Lower leg skin (tissue), 4 donors: ENCODE measurements at regions not wholly inside any gene's neighbourhood (a gene's known extent, or its start where the extent isn't known, plus 50 kb on each side); places are given as distances from the start of the nearest gene placed in this dataset.

Source experiments
- DNase-seq, 2 donors: peaks; one replicate each; pipeline ENCODE4 v3.0.0-alpha.2; 2019; ENCODE audit warnings: low spot score in 2 of 2
- H3K4me3 ChIP-seq: fragments of 200-600 bp; sonication (generic); 2 replicates; pipeline ENCODE4 v1.5.1; 2017; ENCODE audit warnings: mild to moderate bottlenecking, low read depth; ENCODE audit not compliant: poor library complexity, severe bottlenecking
- POLR2A ChIP-seq, 2 donors: fragments of 450-650 bp; IDR thresholded peaks; one replicate each; pipeline ENCODE4 v1.6.1; 2016 to 2017; ENCODE audit warnings: antibody characterized with exemption in 2 of 2, mild to moderate bottlenecking in 1 of 2, moderate library complexity in 1 of 2
- WGBS, 2 donors: methylation state at CpG; one replicate each; pipeline ENCODE4 v1.1.5; 2018; 5-methylcytosine and 5-hydroxymethylcytosine counted together
- intact Hi-C: fragments of 100-400 bp; cut with DNase I; formaldehyde crosslinking; loops from one replicate; pipeline ENCODE4 v1.15.0; 2023; ENCODE audit warnings: low total_unique reads
- TF ChIP-seq, protein P1 (sequence below), 3 donors: fragments of 450-650 bp; IDR thresholded peaks; one replicate each; pipeline ENCODE4 v1.5.1; 2016; ENCODE audit warnings: antibody characterized with exemption in 3 of 3, mild to moderate bottlenecking in 3 of 3, moderate library complexity in 2 of 3

GRCh38 chr2:83579507-83579906 lies 879.6 kb downstream of the SUCLG1 start:
- no peak overlapping the region for H3K4me3 ChIP-seq
- 48 to 56% methylated on average over 1 of the region's 1 CpG for WGBS, 2 donors
- no peak for DNase-seq
- TF ChIP-seq, protein P1, sequence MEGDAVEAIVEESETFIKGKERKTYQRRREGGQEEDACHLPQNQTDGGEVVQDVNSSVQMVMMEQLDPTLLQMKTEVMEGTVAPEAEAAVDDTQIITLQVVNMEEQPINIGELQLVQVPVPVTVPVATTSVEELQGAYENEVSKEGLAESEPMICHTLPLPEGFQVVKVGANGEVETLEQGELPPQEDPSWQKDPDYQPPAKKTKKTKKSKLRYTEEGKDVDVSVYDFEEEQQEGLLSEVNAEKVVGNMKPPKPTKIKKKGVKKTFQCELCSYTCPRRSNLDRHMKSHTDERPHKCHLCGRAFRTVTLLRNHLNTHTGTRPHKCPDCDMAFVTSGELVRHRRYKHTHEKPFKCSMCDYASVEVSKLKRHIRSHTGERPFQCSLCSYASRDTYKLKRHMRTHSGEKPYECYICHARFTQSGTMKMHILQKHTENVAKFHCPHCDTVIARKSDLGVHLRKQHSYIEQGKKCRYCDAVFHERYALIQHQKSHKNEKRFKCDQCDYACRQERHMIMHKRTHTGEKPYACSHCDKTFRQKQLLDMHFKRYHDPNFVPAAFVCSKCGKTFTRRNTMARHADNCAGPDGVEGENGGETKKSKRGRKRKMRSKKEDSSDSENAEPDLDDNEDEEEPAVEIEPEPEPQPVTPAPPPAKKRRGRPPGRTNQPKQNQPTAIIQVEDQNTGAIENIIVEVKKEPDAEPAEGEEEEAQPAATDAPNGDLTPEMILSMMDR (IDR thresholded peaks at IDR 0.05), result no peak
- no peak for TF ChIP-seq POLR2A (IDR thresholded peaks at IDR 0.05)
- intact Hi-C loops, result no loop called here

GRCh38 chr2:83578405-83578804 lies 880.7 kb downstream of the SUCLG1 start:
- no peak overlapping the region for H3K4me3 ChIP-seq
- 66 to 76% methylated on average over 2 of the region's 2 CpGs for WGBS, 2 donors
- TF ChIP-seq, protein P1 (IDR thresholded peaks at IDR 0.05), result no peak
- TF ChIP-seq POLR2A (IDR thresholded peaks at IDR 0.05), result no peak
- DNase-seq, result no peak
- intact Hi-C loops, result no loop called here

DNA sequence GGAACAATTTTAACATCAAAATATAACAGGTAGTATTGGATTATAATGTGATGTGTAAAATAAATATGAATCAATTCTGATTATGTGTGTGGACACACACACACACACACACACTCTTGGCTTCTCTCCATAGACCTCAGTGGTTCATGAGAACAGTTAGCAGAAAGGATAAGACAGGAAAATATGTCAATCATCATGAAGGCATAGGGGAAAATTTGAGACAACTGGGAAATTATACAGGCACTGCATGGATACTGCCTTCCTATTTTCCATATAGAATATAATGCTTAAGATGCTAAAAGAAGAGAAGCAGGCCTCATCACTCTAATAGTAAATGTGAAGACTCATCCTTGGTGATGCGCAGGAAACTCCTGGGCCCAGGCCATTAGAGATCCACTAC lies 884.5 kb downstream of the SUCLG1 start:
- no peak overlapping the region for H3K4me3 ChIP-seq
- no peak for TF ChIP-seq POLR2A (IDR thresholded peaks at IDR 0.05)
- TF ChIP-seq, protein P1 (IDR thresholded peaks at IDR 0.05), result no peak
- intact Hi-C loops, result no loop called here
- no peak for DNase-seq
- WGBS, 2 donors, result 93 to 100% methylated on average over 1 of the region's 1 CpG

- no peak overlapping the region for H3K4me3 ChIP-seq
- intact Hi-C loops, result no loop called here
- TF ChIP-seq POLR2A (IDR thresholded peaks at IDR 0.05), result no peak
- TF ChIP-seq, protein P1 (IDR thresholded peaks at IDR 0.05), result no peak
- WGBS, 2 donors, result 89 to 93% methylated on average over 5 of the region's 5 CpGs
- no peak for DNase-seq
Measured at GRCh38 chr2:83573060-83573459, 886.0 kb downstream of the SUCLG1 start.

DNA sequence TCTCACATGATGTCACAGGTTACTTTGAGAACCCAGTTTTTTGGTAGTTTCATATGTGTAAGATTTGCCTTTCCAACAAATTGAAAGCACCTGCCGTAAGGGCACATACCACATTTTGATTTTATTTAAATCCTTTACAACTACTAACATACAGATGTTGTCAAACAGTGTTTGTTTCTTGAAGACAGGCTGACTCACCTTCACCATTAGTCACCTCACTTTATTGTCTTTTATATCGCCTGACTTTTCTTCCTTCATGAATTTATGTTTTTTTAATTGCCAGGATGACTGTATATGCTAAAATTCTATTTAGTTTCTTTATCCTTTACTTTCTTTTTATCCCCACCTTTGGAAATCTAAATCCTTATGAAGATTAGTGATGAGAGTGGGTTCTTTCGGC lies 886.7 kb downstream of the SUCLG1 start:
- no peak for DNase-seq
- no peak overlapping the region for H3K4me3 ChIP-seq
- 78 to 83% methylated on average over 3 of the region's 3 CpGs for WGBS, 2 donors
- intact Hi-C loops, result no loop called here
- TF ChIP-seq, protein P1 (IDR thresholded peaks at IDR 0.05), result no peak
- no peak for TF ChIP-seq POLR2A (IDR thresholded peaks at IDR 0.05)

- H3K4me3 ChIP-seq, result no peak overlapping the region
- intact Hi-C loops, result no loop called here
- WGBS, 2 donors, result 66 to 75% methylated on average over 3 of the region's 3 CpGs
- DNase-seq, result no peak
- TF ChIP-seq POLR2A (IDR thresholded peaks at IDR 0.05), result no peak
- TF ChIP-seq, protein P1 (IDR thresholded peaks at IDR 0.05), result no peak
Measured at GRCh38 chr2:83567551-83567950, 891.5 kb downstream of the SUCLG1 start.
